Nephron progenitor cell (in vitro differentiated cells): ENCODE measurements at regions not wholly inside any gene's neighbourhood (a gene's known extent, or its start where the extent isn't known, plus 50 kb on each side); places are given as distances from the start of the nearest gene placed in this dataset.

Experiments
- DNase-seq: peaks from one replicate; pipeline ENCODE4 v3.0.0; 2021
- H3K27ac Mint-ChIP-seq: 2 replicates; pipeline ENCODE4 v1.8.0; 2021; ENCODE audit warnings: mild to moderate bottlenecking, moderate library complexity, mixed read lengths
- H3K27me3 Mint-ChIP-seq: 2 replicates; pipeline ENCODE4 v1.8.0; 2021; ENCODE audit warnings: mild to moderate bottlenecking, low read depth, mixed read lengths; ENCODE audit not compliant: poor library complexity
- H3K36me3 Mint-ChIP-seq: 2 replicates; pipeline ENCODE4 v1.8.0; 2021; ENCODE audit warnings: low read depth, mixed read lengths
- H3K4me1 Mint-ChIP-seq: 2 replicates; pipeline ENCODE4 v1.8.0; 2021; ENCODE audit warnings: mixed read lengths
- H3K4me3 Mint-ChIP-seq: 2 replicates; pipeline ENCODE4 v1.8.0; 2021; ENCODE audit warnings: mild to moderate bottlenecking, moderate library complexity, mixed read lengths
- H3K9me3 Mint-ChIP-seq: 2 replicates; pipeline ENCODE4 v1.8.0; 2021; ENCODE audit warnings: mild to moderate bottlenecking, moderate library complexity, mixed read lengths
- TF ChIP-seq, protein P1 (sequence below): fragments of 200-600 bp; sonication (generic); IDR thresholded peaks from 2 replicates; pipeline ENCODE4 v1.5.0; 2021; ENCODE audit warnings: antibody characterized with exemption

DNA sequence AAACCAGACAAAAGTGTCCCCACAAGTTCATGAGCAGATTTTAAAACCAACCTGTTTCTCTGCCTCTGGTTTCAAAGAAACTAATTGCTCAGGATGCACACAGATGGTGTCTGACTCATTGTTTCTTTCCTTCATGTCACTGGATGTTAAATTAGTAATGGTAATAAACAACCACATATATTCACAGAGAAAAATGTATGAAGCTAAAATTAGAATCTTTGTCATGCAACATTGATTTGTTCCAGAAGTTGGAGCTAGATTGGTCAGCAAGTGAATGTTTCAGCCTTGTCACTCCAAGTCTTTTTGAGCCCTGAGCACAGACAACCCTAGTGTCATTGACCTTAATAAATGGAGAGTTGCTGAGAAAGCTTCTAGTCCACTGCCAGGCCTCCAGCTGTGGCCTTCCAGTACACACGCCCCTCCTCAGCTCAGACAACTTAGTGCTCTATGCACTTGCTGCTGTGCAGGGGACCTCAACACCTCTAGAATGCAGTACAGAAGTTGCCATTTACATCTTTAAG is 175.9 kb downstream of the CCDC71L start:
- H3K4me3 Mint-ChIP-seq: no peak overlapping the region
- no peaks in the 10 kb centered on the region for H3K36me3 Mint-ChIP-seq
- no peak for DNase-seq
- no peaks in the 10 kb centered on the region for H3K9me3 Mint-ChIP-seq
- no peak overlapping the region for H3K27ac Mint-ChIP-seq
- TF ChIP-seq, protein P1, sequence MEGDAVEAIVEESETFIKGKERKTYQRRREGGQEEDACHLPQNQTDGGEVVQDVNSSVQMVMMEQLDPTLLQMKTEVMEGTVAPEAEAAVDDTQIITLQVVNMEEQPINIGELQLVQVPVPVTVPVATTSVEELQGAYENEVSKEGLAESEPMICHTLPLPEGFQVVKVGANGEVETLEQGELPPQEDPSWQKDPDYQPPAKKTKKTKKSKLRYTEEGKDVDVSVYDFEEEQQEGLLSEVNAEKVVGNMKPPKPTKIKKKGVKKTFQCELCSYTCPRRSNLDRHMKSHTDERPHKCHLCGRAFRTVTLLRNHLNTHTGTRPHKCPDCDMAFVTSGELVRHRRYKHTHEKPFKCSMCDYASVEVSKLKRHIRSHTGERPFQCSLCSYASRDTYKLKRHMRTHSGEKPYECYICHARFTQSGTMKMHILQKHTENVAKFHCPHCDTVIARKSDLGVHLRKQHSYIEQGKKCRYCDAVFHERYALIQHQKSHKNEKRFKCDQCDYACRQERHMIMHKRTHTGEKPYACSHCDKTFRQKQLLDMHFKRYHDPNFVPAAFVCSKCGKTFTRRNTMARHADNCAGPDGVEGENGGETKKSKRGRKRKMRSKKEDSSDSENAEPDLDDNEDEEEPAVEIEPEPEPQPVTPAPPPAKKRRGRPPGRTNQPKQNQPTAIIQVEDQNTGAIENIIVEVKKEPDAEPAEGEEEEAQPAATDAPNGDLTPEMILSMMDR: no peak
- H3K4me1 Mint-ChIP-seq: no peaks in the 10 kb centered on the region
- peaks cover 9% of the 10 kb centered on the region for H3K27me3 Mint-ChIP-seq

DNA sequence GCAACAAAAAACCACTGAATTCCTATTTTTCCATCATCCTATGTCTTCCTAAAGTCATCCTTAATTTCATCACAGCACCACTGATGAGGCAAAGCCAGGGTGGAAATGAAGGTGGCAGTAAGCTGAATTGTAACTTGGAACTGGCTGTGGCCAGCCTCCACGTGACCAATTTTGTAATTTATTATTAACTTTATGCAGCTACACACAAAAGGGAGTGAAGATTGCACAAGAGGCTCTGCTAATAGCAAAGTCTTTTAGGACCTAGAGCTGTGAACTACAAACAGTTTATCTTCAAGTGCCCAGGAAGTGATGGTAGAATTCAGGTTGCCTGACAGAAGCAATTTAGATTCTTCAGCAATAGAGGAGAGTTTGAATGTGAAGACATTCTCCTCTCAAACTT is 176.4 kb downstream of the CCDC71L start:
- Mint-ChIP-seq H3K27me3 (peaks cover 9% of the 10 kb centered on the region), H3K27ac (no peak overlapping the region), H3K36me3 (no peaks in the 10 kb centered on the region), H3K4me1 (no peaks in the 10 kb centered on the region), H3K9me3 (no peaks in the 10 kb centered on the region), H3K4me3 (no peak overlapping the region)
- no peak for DNase-seq
- TF ChIP-seq, protein P1: no peak

DNA sequence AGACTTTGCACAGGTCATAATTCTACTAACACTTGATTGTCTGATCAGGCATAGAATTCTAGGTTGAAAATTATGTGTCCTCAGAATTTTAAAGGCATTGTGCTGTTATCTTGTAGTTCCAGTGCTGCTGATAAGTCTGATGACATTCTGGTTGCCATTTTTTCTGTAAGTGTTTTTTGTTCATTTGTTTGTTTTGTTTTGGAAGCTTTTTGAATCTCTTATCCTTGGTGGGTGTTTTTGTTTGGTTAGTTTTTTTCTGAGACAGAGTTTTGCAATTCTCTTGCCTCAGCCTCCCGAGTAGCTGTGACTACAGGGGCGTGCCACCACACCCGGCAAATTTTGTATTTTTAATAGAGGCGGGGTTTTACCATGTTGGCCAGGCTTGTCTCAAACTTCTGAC is 178.9 kb downstream of the CCDC71L start:
- Mint-ChIP-seq H3K9me3 (no peaks in the 10 kb centered on the region), H3K27me3 (peaks cover 7% of the 10 kb centered on the region), H3K36me3 (no peaks in the 10 kb centered on the region), H3K27ac (no peak overlapping the region), H3K4me3 (no peak overlapping the region), H3K4me1 (no peaks in the 10 kb centered on the region)
- TF ChIP-seq, protein P1: no peak
- no peak for DNase-seq

DNA sequence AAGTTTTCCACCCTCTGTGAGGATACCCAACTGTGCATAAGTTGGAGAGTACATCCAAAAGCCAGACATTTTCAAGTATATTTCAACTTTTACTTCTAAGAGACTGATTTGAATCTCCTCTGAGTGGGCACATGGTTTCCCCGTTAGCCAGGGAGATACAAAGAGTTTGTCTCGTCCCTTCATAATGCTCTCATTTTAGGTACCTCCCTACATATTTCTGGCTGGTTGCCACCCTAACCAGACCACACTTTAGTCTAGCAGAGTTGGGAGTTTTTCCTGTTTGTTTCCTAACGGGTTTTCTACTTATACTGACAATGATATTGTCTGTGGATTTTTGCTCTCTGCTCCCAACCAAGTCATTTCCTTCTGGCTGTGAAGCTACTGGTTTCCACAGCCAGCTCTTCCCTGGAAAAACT is 180.3 kb downstream of the CCDC71L start:
- TF ChIP-seq, protein P1: no peak
- Mint-ChIP-seq H3K4me1 (no peaks in the 10 kb centered on the region), H3K27ac (no peak overlapping the region), H3K27me3 (peaks cover 5% of the 10 kb centered on the region), H3K9me3 (no peaks in the 10 kb centered on the region), H3K36me3 (no peaks in the 10 kb centered on the region), H3K4me3 (no peak overlapping the region)
- DNase-seq: no peak

DNA sequence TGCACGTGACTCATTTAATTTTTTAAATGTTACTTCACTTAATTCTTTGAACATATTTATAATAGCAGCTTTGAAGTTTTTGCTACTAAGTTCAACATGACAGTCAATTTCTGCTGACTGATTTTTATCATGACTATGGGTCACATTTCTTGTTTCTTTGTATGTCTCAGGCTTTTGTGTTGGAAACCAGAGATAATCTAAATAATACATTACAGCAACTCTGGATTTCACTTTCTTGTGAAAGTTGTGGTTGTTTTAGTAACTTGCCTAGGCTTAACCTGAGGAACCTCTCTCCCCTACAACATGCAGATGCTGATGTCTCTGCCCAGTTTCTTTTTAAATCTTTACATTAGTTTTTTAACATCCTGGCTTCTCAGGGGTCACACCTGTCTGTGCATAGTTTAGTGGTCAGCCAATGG is 180.8 kb downstream of the CCDC71L start:
- H3K4me3 Mint-ChIP-seq: no peak overlapping the region
- H3K4me1 Mint-ChIP-seq: no peaks in the 10 kb centered on the region
- H3K27me3 Mint-ChIP-seq: peaks cover 4% of the 10 kb centered on the region
- H3K9me3 Mint-ChIP-seq: no peaks in the 10 kb centered on the region
- TF ChIP-seq, protein P1: no peak
- no peak overlapping the region for H3K27ac Mint-ChIP-seq
- no peak for DNase-seq
- no peaks in the 10 kb centered on the region for H3K36me3 Mint-ChIP-seq

DNA sequence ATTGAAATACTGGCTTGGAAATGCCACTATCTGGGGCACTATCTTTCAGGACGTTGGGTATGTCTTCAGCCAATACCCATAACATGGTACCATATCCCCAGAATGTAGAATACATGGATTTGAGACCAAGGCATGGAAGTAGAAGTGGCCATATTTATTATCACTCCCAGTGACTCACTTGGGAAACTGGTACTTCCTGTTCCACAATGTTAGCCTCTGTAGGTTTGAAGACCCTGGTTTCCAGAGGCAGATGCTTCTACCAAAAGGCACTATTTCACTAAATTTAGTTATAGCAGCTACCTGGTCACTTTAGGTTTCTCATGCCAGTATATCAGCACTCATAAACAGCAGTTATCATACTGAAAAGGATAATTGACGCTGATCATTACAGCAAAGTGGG is 184.2 kb downstream of the CCDC71L start:
- H3K9me3 Mint-ChIP-seq: no peaks in the 10 kb centered on the region
- no peak overlapping the region for H3K4me3 Mint-ChIP-seq
- H3K36me3 Mint-ChIP-seq: no peaks in the 10 kb centered on the region
- TF ChIP-seq, protein P1: no peak
- H3K27ac Mint-ChIP-seq: no peak overlapping the region
- no peak for DNase-seq
- no peaks in the 10 kb centered on the region for H3K4me1 Mint-ChIP-seq
- peaks cover 3% of the 10 kb centered on the region for H3K27me3 Mint-ChIP-seq
